ENCODE measurements at regions not wholly inside any gene's neighbourhood (a gene's known extent, or its start where the extent isn't known, plus 50 kb on each side); places are given as distances from the start of the nearest gene placed in this dataset.

DNA sequence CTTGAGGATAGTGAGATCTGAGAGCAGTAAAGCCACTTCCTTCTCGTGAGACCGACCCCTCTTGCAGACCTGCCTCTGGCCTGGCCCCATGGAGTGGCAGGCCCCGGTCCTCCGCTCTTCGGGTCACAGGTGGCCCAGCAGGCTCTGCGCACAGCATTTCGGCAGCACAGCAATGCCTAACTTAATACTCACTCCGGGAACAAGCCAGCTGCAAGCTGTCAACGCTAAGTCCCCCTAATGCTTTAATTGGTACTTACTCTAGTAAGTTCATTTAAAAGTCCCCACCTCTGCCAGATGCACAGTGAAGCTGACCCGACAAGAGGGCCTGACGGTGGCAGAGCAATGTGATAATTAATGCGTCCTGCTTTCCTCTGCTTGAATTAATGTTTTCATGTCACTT lies 349.3 kb upstream of the B3GAT1 start (continued):
- TF ChIP-seq, protein P1, sequence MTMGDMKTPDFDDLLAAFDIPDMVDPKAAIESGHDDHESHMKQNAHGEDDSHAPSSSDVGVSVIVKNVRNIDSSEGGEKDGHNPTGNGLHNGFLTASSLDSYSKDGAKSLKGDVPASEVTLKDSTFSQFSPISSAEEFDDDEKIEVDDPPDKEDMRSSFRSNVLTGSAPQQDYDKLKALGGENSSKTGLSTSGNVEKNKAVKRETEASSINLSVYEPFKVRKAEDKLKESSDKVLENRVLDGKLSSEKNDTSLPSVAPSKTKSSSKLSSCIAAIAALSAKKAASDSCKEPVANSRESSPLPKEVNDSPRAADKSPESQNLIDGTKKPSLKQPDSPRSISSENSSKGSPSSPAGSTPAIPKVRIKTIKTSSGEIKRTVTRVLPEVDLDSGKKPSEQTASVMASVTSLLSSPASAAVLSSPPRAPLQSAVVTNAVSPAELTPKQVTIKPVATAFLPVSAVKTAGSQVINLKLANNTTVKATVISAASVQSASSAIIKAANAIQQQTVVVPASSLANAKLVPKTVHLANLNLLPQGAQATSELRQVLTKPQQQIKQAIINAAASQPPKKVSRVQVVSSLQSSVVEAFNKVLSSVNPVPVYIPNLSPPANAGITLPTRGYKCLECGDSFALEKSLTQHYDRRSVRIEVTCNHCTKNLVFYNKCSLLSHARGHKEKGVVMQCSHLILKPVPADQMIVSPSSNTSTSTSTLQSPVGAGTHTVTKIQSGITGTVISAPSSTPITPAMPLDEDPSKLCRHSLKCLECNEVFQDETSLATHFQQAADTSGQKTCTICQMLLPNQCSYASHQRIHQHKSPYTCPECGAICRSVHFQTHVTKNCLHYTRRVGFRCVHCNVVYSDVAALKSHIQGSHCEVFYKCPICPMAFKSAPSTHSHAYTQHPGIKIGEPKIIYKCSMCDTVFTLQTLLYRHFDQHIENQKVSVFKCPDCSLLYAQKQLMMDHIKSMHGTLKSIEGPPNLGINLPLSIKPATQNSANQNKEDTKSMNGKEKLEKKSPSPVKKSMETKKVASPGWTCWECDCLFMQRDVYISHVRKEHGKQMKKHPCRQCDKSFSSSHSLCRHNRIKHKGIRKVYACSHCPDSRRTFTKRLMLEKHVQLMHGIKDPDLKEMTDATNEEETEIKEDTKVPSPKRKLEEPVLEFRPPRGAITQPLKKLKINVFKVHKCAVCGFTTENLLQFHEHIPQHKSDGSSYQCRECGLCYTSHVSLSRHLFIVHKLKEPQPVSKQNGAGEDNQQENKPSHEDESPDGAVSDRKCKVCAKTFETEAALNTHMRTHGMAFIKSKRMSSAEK (CRISPR knock-in tag; IDR thresholded peaks at IDR 0.05; ENCODE audit: borderline replicate concordance): no peak
- TF ChIP-seq TP53 (CRISPR knock-in tag; IDR thresholded peaks at IDR 0.05): no peak

GRCh38 chr11:134760957-134761356 lies 348.9 kb upstream of the B3GAT1 start:
- ChIA-PET POLR2A (no interaction called here), CTCF (no interaction called here)
- Mint-ChIP-seq H3K4me1 (peaks cover 9% of the 10 kb centered on the region; the same call in 1 of the 2 replicates), H3K27me3 (ENCODE audit: low read depth) (peaks cover 9% of the 10 kb centered on the region), H3K27ac (no peak overlapping the region), H3K4me3 (no peak overlapping the region), H3K9me3 (no peaks in the 10 kb centered on the region; the same call in 1 of the 2 replicates), H3K36me3 (no peaks in the 10 kb centered on the region; the same call in 1 of the 2 replicates)
- ATAC-seq (no peak), DNase-seq (ENCODE audit: low spot score) (no peak)
- no peak for TF ChIP-seq ZNF416 (CRISPR knock-in tag; IDR thresholded peaks at IDR 0.05)
- no peak for TF ChIP-seq ZNF423 (CRISPR knock-in tag; IDR thresholded peaks at IDR 0.05)
- TF ChIP-seq ZNF138 (CRISPR knock-in tag; conservative IDR thresholded peaks at IDR 0.05): no peak
- TF ChIP-seq KAT7 (CRISPR knock-in tag; IDR thresholded peaks at IDR 0.05; ENCODE audit: borderline replicate concordance): no peak
- TF ChIP-seq RORB (CRISPR knock-in tag; IDR thresholded peaks at IDR 0.05): no peak
- TF ChIP-seq OVOL2 (CRISPR knock-in tag; IDR thresholded peaks at IDR 0.05; ENCODE audit: borderline replicate concordance): no peak
- TF ChIP-seq, protein P2, sequence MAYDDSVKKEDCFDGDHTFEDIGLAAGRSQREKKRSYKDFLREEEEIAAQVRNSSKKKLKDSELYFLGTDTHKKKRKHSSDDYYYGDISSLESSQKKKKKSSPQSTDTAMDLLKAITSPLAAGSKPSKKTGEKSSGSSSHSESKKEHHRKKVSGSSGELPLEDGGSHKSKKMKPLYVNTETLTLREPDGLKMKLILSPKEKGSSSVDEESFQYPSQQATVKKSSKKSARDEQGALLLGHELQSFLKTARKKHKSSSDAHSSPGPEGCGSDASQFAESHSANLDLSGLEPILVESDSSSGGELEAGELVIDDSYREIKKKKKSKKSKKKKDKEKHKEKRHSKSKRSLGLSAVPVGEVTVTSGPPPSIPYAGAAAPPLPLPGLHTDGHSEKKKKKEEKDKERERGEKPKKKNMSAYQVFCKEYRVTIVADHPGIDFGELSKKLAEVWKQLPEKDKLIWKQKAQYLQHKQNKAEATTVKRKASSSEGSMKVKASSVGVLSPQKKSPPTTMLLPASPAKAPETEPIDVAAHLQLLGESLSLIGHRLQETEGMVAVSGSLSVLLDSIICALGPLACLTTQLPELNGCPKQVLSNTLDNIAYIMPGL (CRISPR knock-in tag; IDR thresholded peaks at IDR 0.05): no peak
- TF ChIP-seq FOXK1 (CRISPR knock-in tag; IDR thresholded peaks at IDR 0.05): no peak
- TF ChIP-seq, protein P1 (CRISPR knock-in tag; IDR thresholded peaks at IDR 0.05; ENCODE audit: borderline replicate concordance): no peak
- TF ChIP-seq ESRRA (CRISPR knock-in tag; IDR thresholded peaks at IDR 0.05; ENCODE audit: borderline replicate concordance): no peak
- no peak for TF ChIP-seq NR3C1 (CRISPR knock-in tag; conservative IDR thresholded peaks at IDR 0.05; ENCODE audit: low read depth)
- no peak for TF ChIP-seq SOX15 (CRISPR knock-in tag; IDR thresholded peaks at IDR 0.05)

DNA sequence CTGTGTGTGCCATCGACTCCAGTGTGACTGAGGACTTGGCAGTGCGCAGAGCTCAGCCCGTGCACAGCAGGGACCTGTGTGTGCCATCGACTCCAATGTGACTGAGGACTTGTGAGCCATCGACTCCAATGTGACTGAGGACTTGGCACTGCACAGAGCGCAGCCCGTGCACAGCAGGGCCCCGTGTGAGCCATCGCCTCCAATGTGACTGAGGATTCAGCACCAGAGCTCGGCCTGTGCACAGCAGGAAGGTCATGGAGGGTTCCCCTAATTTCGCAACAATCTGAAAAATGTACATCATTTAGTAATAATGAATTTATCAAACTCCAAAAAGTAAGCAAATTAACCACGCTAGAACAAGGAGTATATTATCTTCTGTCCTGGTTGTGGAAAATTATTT lies 348.3 kb upstream of the B3GAT1 start:
- H3K27ac Mint-ChIP-seq: no peak overlapping the region
- H3K4me3 Mint-ChIP-seq: no peak overlapping the region
- peaks cover 1% of the 10 kb centered on the region; the same call in 1 of the 2 replicates for H3K9me3 Mint-ChIP-seq
- no peak for DNase-seq (ENCODE audit: low spot score)
- peaks cover 9% of the 10 kb centered on the region; the same call in 1 of the 2 replicates for H3K4me1 Mint-ChIP-seq
- CTCF ChIA-PET: no interaction called here
- POLR2A ChIA-PET: no interaction called here
- no peaks in the 10 kb centered on the region; the same call in 1 of the 2 replicates for H3K36me3 Mint-ChIP-seq
- no peak for ATAC-seq
- peaks cover 15% of the 10 kb centered on the region for H3K27me3 Mint-ChIP-seq (ENCODE audit: low read depth)
- TF ChIP-seq ZBTB21 (CRISPR knock-in tag; IDR thresholded peaks at IDR 0.05; ENCODE audit: borderline replicate concordance) (no peak), PRRX2 (CRISPR knock-in tag; IDR thresholded peaks at IDR 0.05) (no peak), MLX (CRISPR knock-in tag; IDR thresholded peaks at IDR 0.05) (no peak), ZNF281 (CRISPR knock-in tag; IDR thresholded peaks at IDR 0.05) (no peak)

Data from WTC11 (cell line).